ENCODE measurements at regions not wholly inside any gene's neighbourhood (a gene's known extent, or its start where the extent isn't known, plus 50 kb on each side); places are given as distances from the start of the nearest gene placed in this dataset.

GRCh38 chr17:77400445-77400870, 259.7 kb downstream of the SEC14L1 start:
- 73 to 81% methylated on average over 8 of the region's 8 CpGs for WGBS, 2 experiments
- Histone ChIP-seq H3K4me1 (ENCODE audit: control insufficient read depth, insufficient read depth, low read length) (no peaks in the 10 kb centered on the region), H3K36me3 (ENCODE audit: control insufficient read depth, insufficient read depth, low read length) (no peaks in the 10 kb centered on the region), H3K27me3 (ENCODE audit: control insufficient read depth, insufficient read depth, low read length, poor library complexity, severe bottlenecking) (no peaks in the 10 kb centered on the region), H3K4me3 (ENCODE audit: insufficient read depth, low read depth, low read length) (no peak overlapping the region), H3K9me3 (ENCODE audit: control insufficient read depth, low read length) (no peaks in the 10 kb centered on the region), H3K27ac (ENCODE audit: insufficient read depth, low read depth, low read length, poor library complexity, severe bottlenecking) (no peak overlapping the region)

DNA sequence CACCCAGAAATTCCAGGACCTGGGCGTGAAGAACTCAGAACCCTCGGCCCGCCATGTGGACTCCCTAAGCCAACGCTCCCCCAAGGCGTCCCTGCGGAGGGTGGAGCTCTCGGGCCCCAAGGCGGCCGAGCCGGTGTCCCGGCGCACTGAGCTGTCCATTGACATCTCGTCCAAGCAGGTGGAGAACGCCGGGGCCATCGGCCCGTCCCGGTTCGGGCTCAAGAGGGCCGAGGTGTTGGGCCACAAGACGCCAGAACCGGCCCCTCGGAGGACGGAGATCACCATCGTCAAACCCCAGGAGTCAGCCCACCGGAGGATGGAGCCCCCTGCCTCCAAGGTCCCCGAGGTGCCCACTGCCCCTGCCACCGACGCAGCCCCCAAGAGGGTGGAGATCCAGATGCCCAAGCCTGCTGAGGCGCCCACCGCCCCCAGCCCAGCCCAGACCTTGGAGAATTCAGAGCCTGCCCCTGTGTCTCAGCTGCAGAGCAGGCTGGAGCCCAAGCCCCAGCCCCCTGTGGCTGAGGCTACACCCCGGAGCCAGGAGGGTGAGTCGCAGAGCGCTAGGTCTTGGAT, 261.5 kb downstream of the SEC14L1 start:
- H3K9me3 ChIP-seq (ENCODE audit: control insufficient read depth, low read length) = no peaks in the 10 kb centered on the region
- no peaks in the 10 kb centered on the region for H3K36me3 ChIP-seq (ENCODE audit: control insufficient read depth, insufficient read depth, low read length)
- no peaks in the 10 kb centered on the region for H3K27me3 ChIP-seq (ENCODE audit: control insufficient read depth, insufficient read depth, low read length, poor library complexity, severe bottlenecking)
- no peaks in the 10 kb centered on the region for H3K4me1 ChIP-seq (ENCODE audit: control insufficient read depth, insufficient read depth, low read length)
- 96% methylated on average over 34 of the region's 34 CpGs for WGBS, 2 experiments
- H3K4me3 ChIP-seq (ENCODE audit: insufficient read depth, low read depth, low read length) = no peak overlapping the region
- no peak overlapping the region for H3K27ac ChIP-seq (ENCODE audit: insufficient read depth, low read depth, low read length, poor library complexity, severe bottlenecking)

DNA sequence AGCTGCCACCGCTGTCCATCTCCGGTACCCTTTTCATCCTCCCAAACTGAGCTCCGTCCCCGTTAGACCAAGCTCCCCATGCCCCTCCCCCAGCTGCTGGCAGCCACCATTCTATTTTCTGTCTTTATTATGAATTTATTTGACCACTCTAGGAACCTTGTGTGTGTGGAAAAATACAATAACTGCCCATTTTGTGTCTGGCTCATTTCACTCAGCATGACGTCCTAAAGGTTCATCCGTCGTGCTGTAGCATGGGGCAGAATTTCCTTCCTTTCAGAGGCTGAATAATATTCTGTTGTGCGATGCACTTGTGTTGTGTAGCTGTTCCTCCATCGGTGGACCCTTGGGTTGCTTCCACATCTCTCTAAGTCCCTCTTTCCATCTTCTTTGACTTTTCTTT, 263.1 kb downstream of the SEC14L1 start:
- no peaks in the 10 kb centered on the region for H3K36me3 ChIP-seq (ENCODE audit: control insufficient read depth, insufficient read depth, low read length)
- H3K4me3 ChIP-seq (ENCODE audit: insufficient read depth, low read depth, low read length) = no peak overlapping the region
- WGBS, 2 experiments = 92 to 94% methylated on average over 9 of the region's 9 CpGs
- peaks cover 12% of the 10 kb centered on the region for H3K4me1 ChIP-seq (ENCODE audit: control insufficient read depth, insufficient read depth, low read length)
- H3K9me3 ChIP-seq (ENCODE audit: control insufficient read depth, low read length) = no peaks in the 10 kb centered on the region
- H3K27me3 ChIP-seq (ENCODE audit: control insufficient read depth, insufficient read depth, low read length, poor library complexity, severe bottlenecking) = no peaks in the 10 kb centered on the region
- no peak overlapping the region for H3K27ac ChIP-seq (ENCODE audit: insufficient read depth, low read depth, low read length, poor library complexity, severe bottlenecking)

GRCh38 chr17:77404812-77405581, 264.2 kb downstream of the SEC14L1 start:
- no peaks in the 10 kb centered on the region for H3K36me3 ChIP-seq (ENCODE audit: control insufficient read depth, insufficient read depth, low read length)
- H3K4me3 ChIP-seq (ENCODE audit: insufficient read depth, low read depth, low read length) = no peak overlapping the region
- no peaks in the 10 kb centered on the region for H3K9me3 ChIP-seq (ENCODE audit: control insufficient read depth, low read length)
- H3K4me1 ChIP-seq (ENCODE audit: control insufficient read depth, insufficient read depth, low read length) = peaks cover 23% of the 10 kb centered on the region
- no peak overlapping the region for H3K27ac ChIP-seq (ENCODE audit: insufficient read depth, low read depth, low read length, poor library complexity, severe bottlenecking)
- 90 to 91% methylated on average over 20 of the region's 20 CpGs for WGBS, 2 experiments
- no peaks in the 10 kb centered on the region for H3K27me3 ChIP-seq (ENCODE audit: control insufficient read depth, insufficient read depth, low read length, poor library complexity, severe bottlenecking)

GRCh38 chr17:77405867-77406732, 265.3 kb downstream of the SEC14L1 start:
- H3K27me3 ChIP-seq (ENCODE audit: control insufficient read depth, insufficient read depth, low read length, poor library complexity, severe bottlenecking) = no peaks in the 10 kb centered on the region
- WGBS, 2 experiments = 90 to 91% methylated on average over 10 to 11 of the region's 11 CpGs
- no peaks in the 10 kb centered on the region for H3K36me3 ChIP-seq (ENCODE audit: control insufficient read depth, insufficient read depth, low read length)
- H3K27ac ChIP-seq (ENCODE audit: insufficient read depth, low read depth, low read length, poor library complexity, severe bottlenecking) = no peak overlapping the region
- no peak overlapping the region for H3K4me3 ChIP-seq (ENCODE audit: insufficient read depth, low read depth, low read length)
- peaks cover 23% of the 10 kb centered on the region for H3K4me1 ChIP-seq (ENCODE audit: control insufficient read depth, insufficient read depth, low read length)
- no peaks in the 10 kb centered on the region for H3K9me3 ChIP-seq (ENCODE audit: control insufficient read depth, low read length)

DNA sequence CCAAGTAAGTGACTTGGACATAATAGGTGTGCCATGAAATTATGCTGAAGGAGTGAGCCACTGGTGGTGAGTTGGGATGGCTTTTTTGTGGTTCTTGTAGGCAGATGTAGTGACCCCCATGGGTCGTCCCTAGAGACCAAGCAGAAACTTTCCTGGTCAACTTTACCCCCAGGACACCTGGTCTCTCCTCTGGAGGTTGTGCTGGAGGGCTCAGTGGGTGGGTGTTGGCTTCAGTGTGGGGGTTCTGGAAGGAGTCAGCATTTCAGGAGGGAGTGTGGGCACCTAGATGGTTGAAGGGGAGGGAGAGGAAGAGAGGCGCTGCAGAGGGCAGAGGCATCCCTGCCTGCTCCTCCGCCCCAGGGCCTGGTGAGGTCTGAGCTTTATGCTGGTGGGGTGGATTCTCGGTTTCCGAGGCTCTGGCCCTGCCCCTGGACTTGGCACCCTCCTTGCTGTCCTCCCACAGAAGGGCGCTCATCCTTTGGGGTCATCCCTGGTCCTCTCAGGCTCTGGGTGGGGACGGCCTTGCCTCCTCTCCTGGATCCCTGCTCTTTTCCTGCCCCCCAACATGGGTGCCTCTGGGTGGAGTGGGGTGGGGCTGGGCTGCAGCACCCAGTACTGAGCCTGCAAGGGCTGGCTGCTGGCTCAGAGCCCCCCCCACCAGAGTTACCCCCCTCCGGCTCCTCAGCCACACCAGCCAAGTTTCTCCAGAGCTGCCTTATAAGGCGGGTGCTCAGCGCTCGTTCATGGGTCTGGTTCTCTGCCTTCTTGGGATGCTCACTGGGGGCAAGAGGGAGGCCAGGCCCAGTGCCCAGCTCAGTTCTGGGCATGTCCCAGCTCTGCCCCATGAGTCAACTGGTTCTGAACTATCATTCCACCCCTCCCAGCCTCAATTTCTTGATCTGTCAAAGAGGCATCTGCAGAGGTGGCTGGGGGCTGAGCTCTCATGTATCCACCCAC, 266.8 kb downstream of the SEC14L1 start:
- Histone ChIP-seq H3K9me3 (ENCODE audit: control insufficient read depth, low read length) (no peaks in the 10 kb centered on the region), H3K36me3 (ENCODE audit: control insufficient read depth, insufficient read depth, low read length) (no peaks in the 10 kb centered on the region), H3K27me3 (ENCODE audit: control insufficient read depth, insufficient read depth, low read length, poor library complexity, severe bottlenecking) (no peaks in the 10 kb centered on the region), H3K4me1 (ENCODE audit: control insufficient read depth, insufficient read depth, low read length) (peaks cover 23% of the 10 kb centered on the region), H3K4me3 (ENCODE audit: insufficient read depth, low read depth, low read length) (no peak overlapping the region), H3K27ac (ENCODE audit: insufficient read depth, low read depth, low read length, poor library complexity, severe bottlenecking) (no peak overlapping the region)
- WGBS, 2 experiments = 93 to 94% methylated on average over 11 of the region's 11 CpGs

- H3K4me1 ChIP-seq (ENCODE audit: control insufficient read depth, insufficient read depth, low read length) = peaks cover 23% of the 10 kb centered on the region
- no peaks in the 10 kb centered on the region for H3K36me3 ChIP-seq (ENCODE audit: control insufficient read depth, insufficient read depth, low read length)
- 68 to 70% methylated on average over 9 of the region's 9 CpGs for WGBS, 2 experiments
- H3K9me3 ChIP-seq (ENCODE audit: control insufficient read depth, low read length) = no peaks in the 10 kb centered on the region
- H3K27me3 ChIP-seq (ENCODE audit: control insufficient read depth, insufficient read depth, low read length, poor library complexity, severe bottlenecking) = no peaks in the 10 kb centered on the region
- H3K27ac ChIP-seq (ENCODE audit: insufficient read depth, low read depth, low read length, poor library complexity, severe bottlenecking) = peak overlapping the region; percentile 2
- no peak overlapping the region for H3K4me3 ChIP-seq (ENCODE audit: insufficient read depth, low read depth, low read length)
Measured at GRCh38 chr17:77408284-77408683, 267.5 kb downstream of the SEC14L1 start.

DNA sequence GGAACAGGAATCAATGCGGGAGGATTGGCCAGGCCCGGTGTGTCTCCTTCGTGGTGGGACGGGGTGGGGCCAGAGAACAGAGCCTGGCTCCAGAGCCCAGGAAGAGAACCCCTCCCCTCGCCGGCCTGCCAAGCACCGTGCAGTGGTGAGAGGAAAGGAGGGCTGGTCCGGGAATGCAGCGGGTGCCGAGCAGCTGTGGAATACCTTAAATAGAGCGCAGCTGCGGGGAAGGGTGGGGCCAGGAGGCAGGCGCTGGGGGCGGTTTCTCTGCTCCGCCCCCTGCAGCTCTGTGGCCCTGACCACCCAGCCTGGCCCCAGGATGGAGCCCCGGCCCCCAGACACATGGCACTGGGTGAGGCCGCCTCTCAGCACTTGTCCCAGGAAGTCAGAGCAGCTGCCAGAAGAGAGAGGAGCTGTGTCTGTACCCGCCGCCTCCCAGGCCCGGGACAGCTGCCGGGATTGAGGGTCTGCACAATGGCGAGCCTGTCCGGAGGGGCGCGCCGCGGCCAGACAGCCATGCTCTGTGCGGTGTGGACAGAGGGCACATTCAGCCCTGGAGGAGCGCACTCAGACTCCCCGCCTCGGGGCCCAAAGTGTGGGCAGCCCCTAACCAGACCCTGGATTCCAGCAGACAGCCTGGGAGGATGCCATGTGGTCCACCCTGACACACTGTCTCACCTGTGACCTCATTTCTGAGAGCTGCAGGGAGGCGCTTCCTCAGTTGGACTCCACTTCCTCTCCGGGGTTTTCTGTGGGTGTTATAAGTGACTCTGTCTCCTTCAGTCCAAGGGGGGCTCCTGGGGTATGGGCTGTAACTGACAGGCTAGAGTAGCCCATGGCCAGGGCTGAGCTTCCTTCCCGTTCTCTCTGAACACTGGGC, 268.8 kb downstream of the SEC14L1 start:
- Histone ChIP-seq H3K4me3 (ENCODE audit: insufficient read depth, low read depth, low read length) (no peak overlapping the region), H3K27me3 (ENCODE audit: control insufficient read depth, insufficient read depth, low read length, poor library complexity, severe bottlenecking) (no peaks in the 10 kb centered on the region), H3K9me3 (ENCODE audit: control insufficient read depth, low read length) (no peaks in the 10 kb centered on the region), H3K36me3 (ENCODE audit: control insufficient read depth, insufficient read depth, low read length) (no peaks in the 10 kb centered on the region), H3K4me1 (ENCODE audit: control insufficient read depth, insufficient read depth, low read length) (peaks cover 23% of the 10 kb centered on the region), H3K27ac (ENCODE audit: insufficient read depth, low read depth, low read length, poor library complexity, severe bottlenecking) (peak overlapping the region; percentile 1)
- 55 to 56% methylated on average over 34 of the region's 34 CpGs for WGBS, 2 experiments

GRCh38 chr17:77410470-77410869, 269.7 kb downstream of the SEC14L1 start:
- H3K27me3 ChIP-seq (ENCODE audit: control insufficient read depth, insufficient read depth, low read length, poor library complexity, severe bottlenecking) = no peaks in the 10 kb centered on the region
- H3K4me1 ChIP-seq (ENCODE audit: control insufficient read depth, insufficient read depth, low read length) = peaks cover 23% of the 10 kb centered on the region
- no peaks in the 10 kb centered on the region for H3K9me3 ChIP-seq (ENCODE audit: control insufficient read depth, low read length)
- WGBS, 2 experiments = 95 to 96% methylated on average over 13 of the region's 13 CpGs
- H3K27ac ChIP-seq (ENCODE audit: insufficient read depth, low read depth, low read length, poor library complexity, severe bottlenecking) = no peak overlapping the region
- no peaks in the 10 kb centered on the region for H3K36me3 ChIP-seq (ENCODE audit: control insufficient read depth, insufficient read depth, low read length)
- H3K4me3 ChIP-seq (ENCODE audit: insufficient read depth, low read depth, low read length) = no peak overlapping the region

Measured in ectodermal cell (in vitro differentiated cells).